ENCODE measurements at regions not wholly inside any gene's neighbourhood (a gene's known extent, or its start where the extent isn't known, plus 50 kb on each side); places are given as distances from the start of the nearest gene placed in this dataset.

- no peak for DNase-seq
- no peak overlapping the region for H3K4me3 Mint-ChIP-seq (ENCODE audit: low read depth, unreplicated experiment)
- H3K36me3 Mint-ChIP-seq (ENCODE audit: insufficient read depth, unreplicated experiment), result peaks cover 13% of the 10 kb centered on the region
- no peak for TF ChIP-seq CTCF (IDR thresholded peaks at IDR 0.05; ENCODE audit: unreplicated experiment)
- no peak overlapping the region for H3K27ac Mint-ChIP-seq (ENCODE audit: unreplicated experiment)
- H3K9me3 Mint-ChIP-seq (ENCODE audit: low read depth, unreplicated experiment), result no peaks in the 10 kb centered on the region
- no peaks in the 10 kb centered on the region for H3K27me3 Mint-ChIP-seq (ENCODE audit: unreplicated experiment)
- BruUV-seq (replicated peaks), result no TSS peak
- intact Hi-C loops (cut with micrococcal nuclease; ENCODE audit: unreplicated experiment), result loop anchor here (5.0 kb wide), 2 partner anchors 91 to 146 kb away; no protein-coding TSS in a partner anchor
- H3K4me1 Mint-ChIP-seq (ENCODE audit: low read depth, unreplicated experiment), result peaks cover 18% of the 10 kb centered on the region
- CTCF ChIA-PET, result interaction anchor here (0.6 to 2.0 kb wide), 3 partner anchors 15 to 138 kb away, joined by 3 to 8 read pairs (median 5); no protein-coding TSS in a partner anchor
These were observed 65.4 kb upstream of the ASAP2 start for GRCh38 chr2:9141091-9141667.

- no TSS peak for BruUV-seq (replicated peaks)
- DNase-seq, result no peak
- H3K4me3 Mint-ChIP-seq (ENCODE audit: low read depth, unreplicated experiment), result no peak overlapping the region
- H3K36me3 Mint-ChIP-seq (ENCODE audit: insufficient read depth, unreplicated experiment), result peaks cover 11% of the 10 kb centered on the region
- CTCF ChIA-PET, result interaction anchor here (0.6 to 1.7 kb wide), 4 partner anchors 16 to 267 kb away, joined by 3 to 7 read pairs (median 5); no protein-coding TSS in a partner anchor
- peaks cover 18% of the 10 kb centered on the region for H3K4me1 Mint-ChIP-seq (ENCODE audit: low read depth, unreplicated experiment)
- H3K9me3 Mint-ChIP-seq (ENCODE audit: low read depth, unreplicated experiment), result no peaks in the 10 kb centered on the region
- no peaks in the 10 kb centered on the region for H3K27me3 Mint-ChIP-seq (ENCODE audit: unreplicated experiment)
- H3K27ac Mint-ChIP-seq (ENCODE audit: unreplicated experiment), result no peak overlapping the region
- intact Hi-C loops (cut with micrococcal nuclease; ENCODE audit: unreplicated experiment), result loop anchor here (5.0 kb wide), 2 partner anchors 92 to 147 kb away; no protein-coding TSS in a partner anchor
- TF ChIP-seq CTCF (IDR thresholded peaks at IDR 0.05; ENCODE audit: unreplicated experiment), result no peak
These were observed 66.0 kb upstream of the ASAP2 start for GRCh38 chr2:9140645-9141044.

- peak; percentile 77 for TF ChIP-seq CTCF (IDR thresholded peaks at IDR 0.05; ENCODE audit: unreplicated experiment)
- H3K4me3 Mint-ChIP-seq (ENCODE audit: low read depth, unreplicated experiment), result no peak overlapping the region
- peak; percentile 88 for DNase-seq
- H3K4me1 Mint-ChIP-seq (ENCODE audit: low read depth, unreplicated experiment), result peaks cover 11% of the 10 kb centered on the region
- CTCF ChIA-PET, result interaction anchor here (0.5 to 1.7 kb wide), 9 partner anchors 32 to 336 kb away, joined by 3 to 7 read pairs (median 4); no protein-coding TSS in a partner anchor
- intact Hi-C loops (cut with micrococcal nuclease; ENCODE audit: unreplicated experiment), result loop anchor here (1.0 to 5.0 kb wide), 3 partner anchors 93 to 266 kb away; no protein-coding TSS in a partner anchor
- no peaks in the 10 kb centered on the region for H3K9me3 Mint-ChIP-seq (ENCODE audit: low read depth, unreplicated experiment)
- peaks cover 4% of the 10 kb centered on the region for H3K36me3 Mint-ChIP-seq (ENCODE audit: insufficient read depth, unreplicated experiment)
- no TSS peak for BruUV-seq (replicated peaks)
- H3K27me3 Mint-ChIP-seq (ENCODE audit: unreplicated experiment), result no peaks in the 10 kb centered on the region
- no peak overlapping the region for H3K27ac Mint-ChIP-seq (ENCODE audit: unreplicated experiment)
These were observed 66.8 kb upstream of the ASAP2 start for GRCh38 chr2:9139491-9140443.

- H3K27me3 Mint-ChIP-seq (ENCODE audit: unreplicated experiment), result no peaks in the 10 kb centered on the region
- BruUV-seq (replicated peaks), result no TSS peak
- CTCF ChIA-PET, result no interaction called here
- no peak for TF ChIP-seq CTCF (IDR thresholded peaks at IDR 0.05; ENCODE audit: unreplicated experiment)
- no peaks in the 10 kb centered on the region for H3K9me3 Mint-ChIP-seq (ENCODE audit: low read depth, unreplicated experiment)
- H3K4me3 Mint-ChIP-seq (ENCODE audit: low read depth, unreplicated experiment), result no peak overlapping the region
- intact Hi-C loops (cut with micrococcal nuclease; ENCODE audit: unreplicated experiment), result no loop called here
- no peak for DNase-seq
- H3K4me1 Mint-ChIP-seq (ENCODE audit: low read depth, unreplicated experiment), result no peaks in the 10 kb centered on the region
- peaks cover 4% of the 10 kb centered on the region for H3K36me3 Mint-ChIP-seq (ENCODE audit: insufficient read depth, unreplicated experiment)
- H3K27ac Mint-ChIP-seq (ENCODE audit: unreplicated experiment), result no peak overlapping the region
These were observed 69.0 kb upstream of the ASAP2 start for GRCh38 chr2:9137379-9138150.

All from Calu3 (cell line).